Endothelial cell of umbilical vein (primary cell): ENCODE measurements at regions not wholly inside any gene's neighbourhood (a gene's known extent, or its start where the extent isn't known, plus 50 kb on each side); places are given as distances from the start of the nearest gene placed in this dataset.

Experiments used
- BruUV-seq: library from RNA; stranded (reverse); fragments of 400-500 nt; replicated peaks from 2 replicates; lab custom pipeline; 2021; lab: Mats Ljungman, UMichigan
- CTCF ChIA-PET: fragments of 300-600, 350-600 bp; sonication (Branson Sonifier 250); formaldehyde crosslinking; loops from one replicate; lab custom pipeline; 2021; ENCODE audit warnings: antibody characterized with exemption, inconsistent platforms; lab: Charles Lee
- POLR2A ChIA-PET: fragments of 300-600, 350-600 bp; sonication (Branson Sonifier 250); formaldehyde crosslinking; loops from one replicate; lab custom pipeline; 2021; ENCODE audit warnings: antibody characterized with exemption, inconsistent platforms; lab: Charles Lee
- DNase-seq: peaks from one replicate; pipeline ENCODE4 v3.0.0-alpha.2; 2011; ENCODE audit warnings: low read depth, low spot score
- FAIRE-seq: peaks from 2 replicates; lab custom pipeline; 2011; peaks lifted over from hg19 to GRCh38; lab: Jason Lieb, UNC
- H2AFZ ChIP-seq: 2 replicates; pipeline ENCODE4 v1.6.0; 2012; ENCODE audit warnings: low read depth, low read length, control low read depth, inconsistent platforms
- H3K27ac ChIP-seq: 2 replicates; pipeline ENCODE4 v1.5.1; 2011; ENCODE audit warnings: low read depth, mild to moderate bottlenecking, control low read depth, low read length, moderate library complexity; ENCODE audit not compliant: insufficient read depth
- H3K27me3 ChIP-seq, 2 experiments: 2 replicates each; pipeline versions ENCODE4 v1.6.0 to v1.6.1; 2011; ENCODE audit warnings: low read length in 2 of 2, mixed read lengths in 1 of 2; ENCODE audit not compliant: control insufficient read depth in 2 of 2, insufficient read depth in 2 of 2
- H3K36me3 ChIP-seq, 2 experiments: 2 replicates in 1 of 2; 3 replicates in 1 of 2; pipeline ENCODE4 v1.5.1; 2011; ENCODE audit warnings: low read length in 2 of 2, mild to moderate bottlenecking in 1 of 2, moderate library complexity in 1 of 2; ENCODE audit not compliant: control insufficient read depth in 2 of 2, insufficient read depth in 2 of 2; ENCODE audit errors: extremely low read depth in 1 of 2
- H3K4me1 ChIP-seq: 3 replicates; pipeline ENCODE4 v1.5.1; 2011; ENCODE audit warnings: mild to moderate bottlenecking, low read length; ENCODE audit not compliant: control insufficient read depth, insufficient read depth; ENCODE audit errors: extremely low read depth
- H3K4me2 ChIP-seq: 2 replicates; pipeline ENCODE4 v1.6.1; 2011; ENCODE audit warnings: low read length, control low read depth, mixed read lengths; ENCODE audit not compliant: insufficient read depth
- H3K4me3 ChIP-seq, 3 experiments: fragments of 200-600 bp in 1 of 3; sonication (generic), shearing (Covaris generic) in 1 of 3; replicated peaks in 1 of 3; 2 replicates each; pipeline ENCODE4 v1.5.1; 2011 to 2016; ENCODE audit warnings: control low read depth in 3 of 3, low read length in 3 of 3, mild to moderate bottlenecking in 2 of 3, inconsistent platforms in 1 of 3, low read depth in 1 of 3, moderate library complexity in 1 of 3; ENCODE audit not compliant: insufficient read depth in 1 of 3
- H3K79me2 ChIP-seq: 2 replicates; pipeline ENCODE4 v1.6.0; 2012; ENCODE audit warnings: low read length, inconsistent platforms; ENCODE audit not compliant: control insufficient read depth, insufficient read depth
- H3K9ac ChIP-seq: replicated peaks from 2 replicates; pipeline ENCODE3; 2011; ENCODE audit warnings: low read length, control low read depth; ENCODE audit not compliant: insufficient read depth; ENCODE audit errors: extremely low read depth
- H3K9me1 ChIP-seq: replicated peaks from 3 replicates; pipeline ENCODE4 v1.6.0; 2011; ENCODE audit warnings: mild to moderate bottlenecking, low read length; ENCODE audit not compliant: control insufficient read depth, insufficient read depth; ENCODE audit errors: extremely low read depth
- H3K9me3 ChIP-seq: replicated peaks from 2 replicates; pipeline ENCODE4 v1.5.1; 2012; ENCODE audit warnings: low read length, inconsistent platforms; ENCODE audit not compliant: control insufficient read depth, insufficient read depth
- H4K20me1 ChIP-seq: replicated peaks from 2 replicates; pipeline ENCODE3; 2011; ENCODE audit warnings: mild to moderate bottlenecking, low read length; ENCODE audit not compliant: control insufficient read depth, insufficient read depth; ENCODE audit errors: extremely low read depth
- CTCF ChIP-seq, 2 donors: IDR thresholded peaks; 1 replicate in 1 of 2; 2 replicates in 1 of 2; pipeline ENCODE4 v1.5.1; 2011; ENCODE audit warnings: low read length in 2 of 2, mild to moderate bottlenecking in 2 of 2, moderate library complexity in 2 of 2, control low read depth in 1 of 2, inconsistent platforms in 1 of 2, low read depth in 1 of 2; ENCODE audit not compliant: insufficient read depth in 1 of 2; ENCODE audit errors: extremely low read depth in 1 of 2
- EZH2 ChIP-seq: IDR thresholded peaks from 2 replicates; pipeline ENCODE4 v1.6.1; 2012; ENCODE audit warnings: borderline replicate concordance, low read depth, mild to moderate bottlenecking, moderate library complexity, low read length, inconsistent platforms; ENCODE audit not compliant: severe bottlenecking
- FOS ChIP-seq: IDR thresholded peaks from 2 replicates; pipeline ENCODE4 v1.6.1; 2011; ENCODE audit warnings: mild to moderate bottlenecking, low read length, moderate library complexity, borderline replicate concordance; ENCODE audit not compliant: insufficient read depth
- GATA2 ChIP-seq: IDR thresholded peaks from 2 replicates; pipeline ENCODE4 v1.7.0; 2011; ENCODE audit warnings: low read depth, mild to moderate bottlenecking, moderate library complexity, mixed read lengths, low read length; ENCODE audit not compliant: insufficient read length, insufficient read depth
- JUN ChIP-seq: IDR thresholded peaks from 2 replicates; pipeline ENCODE4 v1.6.1; 2011; ENCODE audit warnings: borderline replicate concordance, low read depth; ENCODE audit not compliant: insufficient read length, insufficient read depth
- MAX ChIP-seq: IDR thresholded peaks from 2 replicates; pipeline ENCODE4 v1.6.1; 2011; ENCODE audit not compliant: insufficient read depth, insufficient read length
- MYC ChIP-seq: IDR thresholded peaks from one replicate; pipeline ENCODE4 v1.6.1; 2011; ENCODE audit warnings: mild to moderate bottlenecking, low read depth, low read length
- POLR2A ChIP-seq: IDR thresholded peaks from 2 replicates; pipeline ENCODE4 v1.6.1; 2012; ENCODE audit warnings: low read depth, mild to moderate bottlenecking, control low read depth, low read length
- POLR2AphosphoS5 ChIP-seq: IDR thresholded peaks from 2 replicates; pipeline ENCODE4 v1.6.1; 2012; ENCODE audit warnings: low read depth, mild to moderate bottlenecking, control low read depth, low read length, moderate library complexity; ENCODE audit not compliant: insufficient read depth
- dilution Hi-C: fragments of 300-500 bp; cut with MboI; formaldehyde crosslinking; loops from one replicate; pipeline ENCODE4 v1.15.0; 2019; ENCODE audit warnings: low sequenced_read_pairs; ENCODE audit not compliant: extremely low pct_ligation_motif_present
- intact Hi-C: fragments of 100-400 bp; cut with micrococcal nuclease; formaldehyde crosslinking; loops from one replicate; pipeline ENCODE4 v1.10.0; 2022

GRCh38 chr3:145079436-145079835 is 1081.5 kb downstream of the PLOD2 start:
- Histone ChIP-seq H4K20me1 (no peaks in the 10 kb centered on the region), H3K9me1 (no peaks in the 10 kb centered on the region), H3K4me3 (no peak overlapping the region), H3K4me1 (no peaks in the 10 kb centered on the region), H3K79me2 (no peaks in the 10 kb centered on the region), H2AFZ (no peak overlapping the region), H3K4me2 (no peak overlapping the region), H3K27me3 (no peaks in the 10 kb centered on the region), H3K9me3 (no peaks in the 10 kb centered on the region), H3K36me3 (no peaks in the 10 kb centered on the region), H3K27ac (no peak overlapping the region), H3K9ac (no peak overlapping the region)
- CTCF ChIA-PET: interaction anchor here (0.9 kb wide), 1 partner anchor 8 kb away, joined by 4 read pairs; no protein-coding TSS in a partner anchor
- intact Hi-C loops (no loop called here), dilution Hi-C loops (no loop called here)
- DNase-seq: no peak
- BruUV-seq: no TSS peak
- no peak for FAIRE-seq
- TF ChIP-seq FOS (no peak), CTCF (IDR thresholded peaks at IDR 0.05; ENCODE audit: extremely low read depth in 1 of 2, insufficient read depth in 1 of 2, low read depth in 1 of 2, low read length in 2 of 2) (no peak), GATA2 (no peak), POLR2AphosphoS5 (no peak), EZH2 (no peak)
- POLR2A ChIA-PET: no interaction called here

GRCh38 chr3:145087038-145087437 is 1073.9 kb downstream of the PLOD2 start:
- Histone ChIP-seq H3K4me3 (no peak overlapping the region), H3K4me2 (no peak overlapping the region), H3K36me3 (no peaks in the 10 kb centered on the region), H3K9me3 (no peaks in the 10 kb centered on the region), H3K79me2 (no peaks in the 10 kb centered on the region), H3K9ac (no peak overlapping the region), H2AFZ (no peak overlapping the region), H3K4me1 (no peaks in the 10 kb centered on the region), H3K9me1 (no peaks in the 10 kb centered on the region), H3K27ac (no peak overlapping the region), H4K20me1 (no peaks in the 10 kb centered on the region), H3K27me3 (no peaks in the 10 kb centered on the region)
- intact Hi-C loops: no loop called here
- DNase-seq: no peak
- no TSS peak for BruUV-seq
- dilution Hi-C loops: no loop called here
- TF ChIP-seq POLR2AphosphoS5 (no peak), MAX (no peak), EZH2 (no peak), JUN (no peak), MYC (no peak), GATA2 (no peak), POLR2A (no peak), FOS (no peak), CTCF (IDR thresholded peaks at IDR 0.05; ENCODE audit: extremely low read depth in 1 of 2, insufficient read depth in 1 of 2, low read depth in 1 of 2, low read length in 2 of 2) (no peak)
- POLR2A ChIA-PET: no interaction called here
- CTCF ChIA-PET: no interaction called here
- no peak for FAIRE-seq
